ENCODE measurements at regions not wholly inside any gene's neighbourhood (a gene's known extent, or its start where the extent isn't known, plus 50 kb on each side); places are given as distances from the start of the nearest gene placed in this dataset.
"Not testable (repeated sequence)": the region's sequence is repeated elsewhere in the genome, so short reads cannot be mapped to it uniquely, and the experiment has no call there.

DNA sequence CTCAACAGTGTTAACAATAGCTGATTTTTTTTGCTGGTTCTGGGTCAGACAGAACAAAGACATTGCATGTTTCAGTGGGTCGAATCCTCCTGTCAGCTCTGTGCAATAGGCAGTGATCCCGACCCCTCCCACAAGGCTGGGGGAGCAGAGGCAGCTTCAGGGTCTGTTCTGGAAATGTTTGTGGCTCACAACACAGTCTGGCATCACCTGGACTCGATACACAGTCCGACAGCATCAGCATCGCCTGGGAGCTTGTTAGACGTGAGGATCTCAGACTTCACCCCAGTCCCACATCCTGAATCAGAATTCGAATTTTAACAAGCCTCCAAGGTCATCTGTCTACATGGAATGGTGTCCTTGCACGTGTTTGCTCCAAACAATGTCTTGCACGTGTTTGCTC, 384.7 kb downstream of the IRX2 start:
- no peak for DNase-seq (ENCODE audit: low read depth in 2 of 3, low spot score in 2 of 3)

DNA sequence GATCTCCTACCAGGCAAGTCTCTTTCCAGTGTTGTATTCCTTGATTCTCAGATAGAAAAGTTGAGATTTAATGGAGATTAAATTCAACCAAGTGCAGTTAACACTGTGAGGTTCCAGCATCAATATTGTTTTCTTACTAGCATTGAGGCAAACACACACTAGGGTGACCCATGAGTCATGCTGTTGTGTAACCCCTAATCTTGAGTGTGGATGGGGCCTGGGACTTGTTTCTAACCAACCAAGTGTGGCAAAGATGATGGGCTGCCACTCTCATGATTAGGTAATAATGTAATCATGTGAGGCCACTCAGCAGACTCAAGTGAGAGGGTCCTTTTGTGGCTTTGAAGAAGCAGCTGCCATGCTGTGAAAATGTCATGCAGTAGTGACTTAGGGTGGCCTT, 394.2 kb downstream of the IRX2 start:
- DNase-seq (ENCODE audit: low read depth in 2 of 3, low spot score in 2 of 3), result no peak

DNA sequence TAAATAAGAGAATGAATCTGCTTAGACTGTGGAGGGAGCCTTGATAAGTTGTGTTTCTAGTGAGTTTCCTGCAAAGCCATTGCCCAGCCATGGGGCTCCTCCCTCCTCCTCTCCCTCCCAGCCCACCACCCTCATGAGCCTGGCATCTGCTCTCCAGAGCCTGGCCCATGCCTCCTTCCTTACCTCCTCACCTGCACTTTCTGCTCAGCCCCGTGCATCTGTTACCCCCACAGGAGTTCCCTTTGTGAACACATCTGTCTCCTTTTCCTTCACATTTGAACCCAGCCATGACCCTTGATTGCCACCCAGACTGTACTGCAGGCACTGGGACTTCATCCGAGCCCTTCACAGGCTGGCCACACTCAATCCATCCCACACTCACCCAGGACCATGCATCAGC, 395.6 kb downstream of the IRX2 start:
- DNase-seq (ENCODE audit: low read depth in 2 of 3, low spot score in 2 of 3), result no peak

DNA sequence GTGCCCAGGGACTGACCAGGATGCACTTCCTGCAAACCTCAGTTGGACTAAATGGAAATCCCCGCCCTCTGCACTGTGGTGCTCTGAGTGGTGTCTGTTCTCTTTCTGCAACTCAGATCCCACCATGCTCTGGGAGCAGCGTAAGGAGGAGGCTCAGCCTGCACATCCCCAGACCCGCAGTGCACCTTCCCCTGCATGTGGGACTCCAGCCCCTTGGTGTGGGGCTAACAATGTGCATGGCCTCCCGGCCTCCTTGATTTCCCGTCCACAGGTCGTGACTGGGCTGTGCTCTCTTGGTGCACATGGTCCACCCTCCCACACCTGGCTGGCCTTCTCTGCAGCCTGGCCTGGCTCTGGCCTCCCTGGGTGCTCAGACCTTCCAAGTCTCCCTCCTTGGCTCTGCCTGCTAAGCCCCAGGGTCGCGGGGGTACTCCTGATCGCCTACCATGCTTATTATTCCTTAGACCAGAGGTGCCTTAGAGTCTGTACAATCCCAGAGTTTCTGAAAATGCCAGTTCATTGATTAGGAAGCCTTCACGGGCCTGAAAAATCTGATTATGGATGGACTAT, 397.5 kb downstream of the IRX2 start:
- DNase-seq (ENCODE audit: low read depth in 2 of 3, low spot score in 2 of 3), result no peak

DNA sequence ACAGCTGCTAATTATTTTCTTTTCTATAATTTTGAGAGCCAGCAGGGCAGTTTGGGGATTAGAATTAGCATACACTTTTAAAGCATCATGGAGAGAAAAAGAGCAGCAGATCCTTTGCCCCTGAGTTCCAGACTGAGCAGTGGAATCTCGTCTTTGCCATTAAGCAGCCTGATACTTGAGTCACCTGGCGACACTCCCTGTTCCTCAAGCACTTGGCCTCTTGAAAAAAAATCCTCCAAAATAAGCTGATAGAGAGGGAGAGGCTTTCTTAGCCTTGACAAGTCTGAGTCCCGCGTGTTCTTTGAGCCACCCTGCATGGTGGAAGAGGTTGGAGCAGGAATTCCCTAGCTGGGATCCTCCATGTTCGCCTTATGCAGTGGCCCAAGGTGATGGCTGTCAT, 398.3 kb downstream of the IRX2 start:
- no peak for DNase-seq (ENCODE audit: low read depth in 2 of 3, low spot score in 2 of 3)

DNA sequence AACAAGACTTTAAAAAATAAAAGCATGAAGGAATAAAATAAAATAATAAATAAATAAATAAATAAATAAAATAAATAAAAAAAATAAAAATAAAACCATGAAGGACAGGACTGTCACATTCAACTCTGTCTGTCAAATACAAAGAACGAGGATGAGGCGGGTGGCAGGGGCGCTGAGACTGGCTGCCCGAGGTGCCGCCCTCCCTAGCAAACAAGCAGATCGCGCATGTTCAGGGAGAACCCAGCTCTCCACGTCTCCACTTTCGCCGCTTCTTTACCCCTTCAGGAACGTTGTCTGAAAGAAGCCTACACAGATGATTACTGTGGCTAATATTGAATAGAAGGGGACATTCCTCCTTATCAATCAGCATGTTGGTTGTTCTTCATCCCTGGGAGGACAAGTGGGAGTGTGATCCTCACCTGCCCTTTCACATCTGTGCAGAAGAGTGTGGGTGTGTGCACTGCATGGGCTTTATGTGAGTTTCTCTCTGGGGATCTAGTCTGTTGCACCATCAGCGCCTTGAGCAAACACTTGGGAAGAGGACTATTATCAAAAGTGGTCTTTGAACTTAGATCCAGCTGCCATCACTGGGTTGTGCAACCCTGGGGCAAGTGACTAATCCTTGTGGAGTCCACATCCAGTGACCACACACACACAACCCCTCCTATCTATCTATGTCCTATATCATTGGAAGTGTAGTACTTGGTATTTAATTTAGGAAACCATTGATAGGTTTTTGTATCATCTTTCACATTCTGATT, 399.2 kb downstream of the IRX2 start:
- DNase-seq (ENCODE audit: low read depth in 2 of 3, low spot score in 2 of 3), result no peak

DNA sequence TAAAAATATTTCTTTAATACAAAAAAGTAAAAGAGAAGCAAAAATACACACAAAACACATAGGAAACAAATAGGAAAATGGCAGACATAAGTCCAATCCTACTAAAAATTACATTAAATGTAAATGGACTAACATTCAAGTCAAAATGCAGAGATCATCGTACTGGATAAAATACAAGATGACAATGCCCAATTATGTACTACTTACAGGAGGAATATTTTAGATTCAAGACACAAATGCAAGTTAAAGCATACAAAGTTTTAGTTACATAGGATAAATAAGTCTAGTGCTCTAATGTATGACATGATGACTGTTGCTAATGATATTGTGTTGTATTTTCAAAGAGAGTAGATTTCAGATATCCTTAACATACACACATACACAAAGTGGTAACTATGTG, 401.7 kb downstream of the IRX2 start:
- DNase-seq (ENCODE audit: low read depth in 2 of 3, low spot score in 2 of 3), result not testable (repeated sequence)

DNA sequence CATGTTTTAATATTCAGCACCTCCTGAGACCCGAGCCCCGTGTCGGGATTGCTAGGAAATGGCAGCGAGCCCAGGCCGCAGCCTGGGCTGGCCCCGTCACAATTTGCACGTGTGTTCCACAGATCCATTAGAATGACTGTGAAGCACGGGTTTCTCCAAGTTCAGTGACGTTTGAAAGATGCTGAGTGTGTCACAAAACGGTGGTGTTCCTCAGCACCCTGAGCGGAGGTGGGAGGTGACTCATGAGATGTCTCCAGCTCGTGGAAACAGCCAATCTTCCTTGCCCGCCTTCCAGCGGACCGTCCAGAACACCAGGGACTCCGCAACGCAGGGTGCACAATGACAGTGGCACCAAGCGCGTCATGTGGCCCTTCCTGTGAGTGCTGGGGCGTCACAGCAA, 412.8 kb downstream of the IRX2 start:
- no peak for DNase-seq (ENCODE audit: low read depth in 2 of 3, low spot score in 2 of 3)

DNA sequence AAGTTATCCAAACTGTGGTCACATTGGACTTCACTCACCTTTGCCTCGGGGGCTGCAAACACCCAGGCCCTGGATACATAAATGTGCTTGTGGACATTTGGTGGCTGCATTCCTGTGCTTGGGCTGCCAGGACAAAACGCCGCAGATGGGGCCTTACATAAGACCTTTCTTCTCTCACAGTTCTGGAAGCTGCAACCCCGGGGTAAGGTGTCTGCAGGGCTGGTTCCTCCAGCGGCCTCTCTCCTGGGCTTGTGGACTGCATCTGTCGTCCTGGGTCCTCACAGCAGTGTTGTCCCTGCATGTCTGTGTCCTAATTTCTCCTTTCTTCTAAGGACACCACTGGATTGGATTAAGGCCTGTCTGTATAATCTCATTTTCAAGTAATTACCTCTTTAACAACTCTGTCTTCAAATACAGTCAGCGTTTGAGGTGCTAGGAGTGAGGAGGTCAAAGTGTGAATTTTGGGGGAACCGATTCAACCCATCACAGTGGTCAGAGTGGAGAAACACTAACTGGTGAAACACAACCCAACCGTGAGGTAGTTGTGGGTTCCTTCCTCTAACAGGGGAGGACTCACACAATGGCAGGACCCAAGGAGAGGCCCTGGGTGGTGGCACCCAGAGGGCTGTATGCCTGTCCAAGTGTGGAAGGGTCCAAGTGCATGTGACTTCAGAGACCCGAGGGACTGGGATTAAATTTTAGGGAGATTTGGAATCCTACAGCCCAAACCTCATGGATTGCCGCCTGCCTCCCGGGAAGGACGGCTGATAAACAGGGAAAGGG, 415.6 kb downstream of the IRX2 start:
- no peak for DNase-seq (ENCODE audit: low read depth in 2 of 3, low spot score in 2 of 3)

DNA sequence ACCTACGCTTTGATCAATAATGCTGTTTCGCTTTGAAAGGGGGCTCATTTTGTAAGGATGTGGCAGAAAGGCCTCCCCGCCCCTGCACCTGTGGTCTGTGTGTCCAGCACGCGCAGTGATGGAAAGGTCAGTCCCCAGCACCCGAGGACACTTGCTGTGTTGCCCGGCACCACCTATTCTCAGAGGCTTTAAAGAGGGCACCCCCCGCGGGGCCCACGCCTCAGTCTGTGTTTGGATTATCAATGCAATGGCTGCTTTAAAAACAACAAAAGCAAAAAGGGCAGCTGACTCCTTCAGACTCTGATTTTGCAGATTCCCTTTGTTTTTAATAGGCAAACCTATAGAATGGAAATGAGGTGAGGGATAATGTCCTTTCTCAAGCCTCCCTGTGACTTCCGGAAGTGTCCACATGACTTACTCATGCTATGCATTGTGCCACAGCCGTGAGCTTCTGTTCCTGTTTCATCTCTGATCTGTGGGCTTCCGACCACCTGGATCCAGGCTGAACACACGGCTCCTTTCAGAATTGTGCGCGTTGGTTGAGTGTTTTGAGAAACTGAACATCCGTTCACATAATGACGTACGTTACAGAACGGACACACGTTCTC, 416.2 kb downstream of the IRX2 start:
- DNase-seq (ENCODE audit: low read depth in 2 of 3, low spot score in 2 of 3), result no peak

DNA sequence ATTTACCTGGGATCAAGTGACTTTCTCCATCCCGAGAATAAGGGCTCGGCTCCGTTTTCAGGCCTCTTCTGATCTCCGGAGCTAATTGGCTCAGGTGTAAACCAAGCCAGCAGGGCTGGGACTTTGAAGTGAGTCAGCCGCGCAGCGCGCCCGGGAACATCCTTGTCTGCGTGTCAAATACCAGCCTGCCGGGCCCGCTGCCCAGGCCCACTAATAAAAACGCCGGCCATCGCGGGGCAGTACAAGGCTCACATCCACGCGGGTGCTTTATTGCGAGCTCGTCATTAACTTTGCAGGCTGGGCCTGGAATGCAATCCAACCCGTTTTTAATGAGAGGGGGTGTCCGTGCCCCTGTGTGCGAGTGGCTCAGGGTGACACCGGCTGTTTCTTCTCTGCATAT, 416.8 kb downstream of the IRX2 start:
- no peak for DNase-seq (ENCODE audit: low read depth in 2 of 3, low spot score in 2 of 3)

DNA sequence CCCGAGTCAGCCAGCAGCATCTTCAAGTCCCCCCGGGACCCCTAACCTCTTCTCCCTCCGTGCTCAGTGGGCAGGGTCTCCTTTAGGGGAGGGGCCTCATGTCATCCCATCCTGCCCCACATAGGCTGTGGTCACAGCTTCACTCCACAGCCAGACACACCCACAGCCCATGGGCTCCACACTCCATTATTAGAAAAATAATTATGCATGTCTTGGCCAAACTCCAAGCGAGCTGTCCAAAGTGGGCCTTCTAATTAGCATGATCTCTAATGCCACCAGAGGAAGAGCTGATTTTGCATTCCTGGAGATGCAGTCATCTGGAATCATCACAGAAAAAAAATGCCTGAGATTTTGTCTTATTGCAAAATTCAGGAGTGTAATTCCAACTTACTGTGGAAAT, 418.2 kb downstream of the IRX2 start:
- no peak for DNase-seq (ENCODE audit: low read depth in 2 of 3, low spot score in 2 of 3)

DNA sequence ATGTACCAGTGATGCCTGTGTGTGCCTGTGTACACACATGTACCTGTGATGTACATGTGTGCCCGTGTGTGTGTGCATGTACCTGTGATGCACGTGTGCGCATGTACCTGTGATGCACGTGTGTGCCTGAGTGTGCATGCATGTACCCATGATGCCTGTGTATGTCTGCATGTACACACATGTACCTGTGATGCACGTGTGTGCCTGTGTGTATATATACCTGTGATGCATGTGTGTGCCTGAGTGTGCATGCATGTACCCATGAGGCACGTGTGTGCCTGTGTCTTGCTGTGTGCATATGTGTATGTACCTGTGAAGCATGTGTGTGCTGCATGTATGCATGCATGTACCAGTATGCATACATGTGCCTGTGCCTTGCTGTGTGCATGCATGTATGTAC, 419.0 kb downstream of the IRX2 start:
- DNase-seq (ENCODE audit: low read depth in 2 of 3, low spot score in 2 of 3), result no peak

DNA sequence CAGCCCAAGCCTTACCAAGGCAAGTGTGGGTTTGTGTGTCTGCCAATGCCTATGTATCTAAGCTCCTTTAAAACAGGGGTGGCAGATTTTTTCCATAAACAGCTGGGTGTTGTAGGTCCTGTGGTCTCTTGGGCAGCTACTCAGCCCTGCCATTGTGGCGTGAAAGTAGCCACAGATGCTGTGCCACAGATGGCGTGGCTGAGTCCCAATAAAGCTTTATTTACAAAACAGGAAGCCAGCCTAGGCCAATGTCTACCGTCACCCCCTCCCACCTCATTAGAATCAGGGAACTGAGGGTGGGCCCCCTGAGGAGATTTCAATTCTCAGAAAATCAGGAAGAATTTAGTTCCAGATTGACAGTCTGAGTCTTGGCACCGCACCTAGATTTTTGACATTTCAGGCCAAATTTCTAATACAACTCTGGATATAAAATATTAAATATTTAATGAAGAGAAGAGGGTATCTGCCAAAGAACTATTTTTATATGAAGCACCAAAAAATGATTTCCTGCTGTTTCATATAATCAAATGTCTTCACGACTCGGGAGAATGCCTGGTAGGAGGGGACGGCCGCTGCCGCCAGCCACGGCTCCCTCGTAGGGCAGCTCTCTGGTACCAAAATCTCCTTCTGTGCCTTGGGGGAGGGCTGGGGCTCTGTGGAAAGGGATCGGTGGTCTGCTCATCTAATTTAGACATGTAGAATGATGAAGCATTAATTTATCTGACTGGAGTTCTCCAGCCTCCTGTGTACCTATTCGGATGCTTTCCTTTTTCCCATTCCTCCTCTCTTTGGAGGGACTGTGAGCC, 420.9 kb downstream of the IRX2 start:
- no peak for DNase-seq (ENCODE audit: low read depth in 2 of 3, low spot score in 2 of 3)

DNA sequence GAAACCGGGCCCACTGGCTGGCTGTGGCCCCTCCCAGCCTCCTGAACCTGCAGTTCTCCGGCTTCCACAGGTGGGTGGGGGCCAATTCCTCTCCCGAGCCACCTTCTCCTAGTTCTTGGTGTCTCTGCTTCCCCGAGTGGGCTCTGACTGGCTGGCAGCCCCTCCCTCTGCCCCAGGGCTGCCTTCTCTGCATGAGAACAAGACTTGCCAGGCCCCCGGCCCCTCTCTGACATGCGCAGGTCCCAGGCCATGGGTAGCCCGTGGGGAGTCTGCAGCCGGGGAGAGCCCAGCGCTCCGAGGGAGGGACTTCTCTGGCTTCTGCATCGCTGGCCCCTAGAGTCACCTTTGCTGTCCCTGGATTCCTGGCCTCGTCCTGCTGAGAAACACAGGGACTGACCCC, 421.7 kb downstream of the IRX2 start:
- no peak for DNase-seq (ENCODE audit: low read depth in 2 of 3, low spot score in 2 of 3)

DNA sequence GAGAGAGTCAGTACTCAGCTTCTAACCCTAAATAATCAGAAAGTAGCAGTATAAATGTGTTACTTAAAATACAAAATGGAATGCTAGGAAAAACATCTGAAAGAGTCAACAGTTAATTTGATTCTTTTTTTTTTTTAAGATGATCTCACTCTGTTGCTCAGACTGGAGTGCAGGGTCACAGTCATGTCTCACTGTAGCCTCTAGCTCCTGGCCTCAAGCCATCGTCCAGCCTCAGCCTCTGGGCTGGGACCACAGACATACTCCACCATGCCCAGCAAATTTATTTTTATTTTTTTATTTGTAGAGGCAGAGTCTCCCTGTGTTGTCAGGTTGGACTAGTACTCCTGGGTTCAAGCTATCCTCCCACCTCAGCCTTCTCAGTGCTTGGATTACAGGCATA, 424.9 kb downstream of the IRX2 start:
- no peak for DNase-seq (ENCODE audit: low read depth in 2 of 3, low spot score in 2 of 3)

DNA sequence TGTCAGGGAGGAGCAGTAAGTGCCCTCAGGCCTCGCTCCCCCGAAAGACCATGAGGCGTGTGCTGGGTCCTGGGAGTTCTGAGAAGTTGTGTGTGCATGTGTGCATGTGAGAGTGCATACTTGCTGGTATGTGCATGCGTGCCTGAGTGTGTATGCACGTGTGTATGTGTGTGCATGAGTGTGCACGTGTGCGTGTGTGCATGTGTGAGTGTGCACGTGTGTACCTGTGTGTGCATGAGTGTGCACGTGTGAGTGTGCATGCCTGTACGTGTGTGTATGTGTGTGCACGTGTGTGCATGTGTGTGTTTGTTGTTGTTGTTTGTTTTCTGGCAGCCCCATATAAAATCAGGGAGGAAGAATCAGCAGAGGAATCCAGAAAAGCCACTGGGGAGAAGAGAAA, 426.7 kb downstream of the IRX2 start:
- no peak for DNase-seq (ENCODE audit: low read depth in 2 of 3, low spot score in 2 of 3)

DNA sequence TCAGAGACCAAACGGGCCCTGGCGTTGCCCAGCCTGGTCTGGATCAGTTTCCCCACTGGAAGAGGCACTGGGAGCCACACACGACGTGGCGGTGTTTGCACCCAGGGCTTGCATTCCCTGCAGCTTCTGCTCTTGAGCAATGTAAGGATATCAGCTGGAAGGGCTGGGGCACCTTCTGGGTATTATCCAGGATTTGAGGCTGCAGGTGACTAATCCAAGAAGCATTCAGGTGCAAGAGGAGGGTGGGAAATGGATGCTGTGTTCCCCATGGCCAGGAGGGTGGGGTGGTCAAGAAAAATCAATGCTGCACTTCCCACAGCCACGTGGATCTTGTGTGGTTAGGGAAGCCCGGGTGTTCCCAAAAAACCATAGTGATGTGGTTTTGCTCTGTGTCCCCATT, 430.9 kb downstream of the IRX2 start:
- DNase-seq (ENCODE audit: low read depth in 2 of 3, low spot score in 2 of 3), result no peak

DNA sequence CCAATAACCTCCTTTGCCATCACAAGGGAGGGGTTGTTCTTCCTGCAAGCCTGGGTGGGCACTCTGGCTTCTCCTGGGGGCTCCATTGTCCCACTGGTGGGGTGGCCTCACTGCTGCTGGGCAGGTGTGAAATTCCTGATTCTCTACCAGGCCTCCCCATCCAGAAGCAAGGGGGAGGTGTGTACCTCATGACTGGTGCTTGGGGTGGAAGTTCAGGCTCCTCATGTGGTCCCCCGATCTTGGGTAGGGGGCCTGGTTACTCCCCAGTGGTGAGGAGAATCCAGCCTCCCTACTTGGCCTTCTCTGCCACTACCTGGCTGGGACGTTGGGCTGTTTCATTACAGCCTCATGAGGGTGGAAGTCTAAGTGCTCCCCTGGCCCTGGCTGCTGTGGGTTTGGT, 433.9 kb downstream of the IRX2 start:
- DNase-seq (ENCODE audit: low read depth in 2 of 3, low spot score in 2 of 3), result no peak

DNA sequence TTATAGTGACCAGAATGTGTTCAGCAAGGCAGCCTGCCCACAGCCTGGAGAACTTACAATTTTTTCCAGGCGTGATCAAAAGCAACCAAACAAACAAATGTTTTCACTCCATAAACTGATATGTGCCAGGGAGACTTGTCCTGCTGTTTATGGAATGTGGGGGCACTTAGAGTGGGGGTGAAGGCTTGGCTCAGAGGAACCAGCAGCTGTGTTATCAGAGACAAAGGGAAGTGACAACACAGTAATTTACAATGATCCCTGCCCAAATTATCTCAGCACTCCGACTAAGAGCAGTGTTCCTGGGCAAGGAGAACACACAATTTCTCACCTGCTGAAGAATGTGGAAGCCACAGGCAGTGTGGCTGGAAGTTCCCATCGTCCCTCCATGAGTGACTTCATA, 429.1 kb upstream of the IRX4 start:
- no peak for DNase-seq (ENCODE audit: low read depth in 2 of 3, low spot score in 2 of 3)

DNA sequence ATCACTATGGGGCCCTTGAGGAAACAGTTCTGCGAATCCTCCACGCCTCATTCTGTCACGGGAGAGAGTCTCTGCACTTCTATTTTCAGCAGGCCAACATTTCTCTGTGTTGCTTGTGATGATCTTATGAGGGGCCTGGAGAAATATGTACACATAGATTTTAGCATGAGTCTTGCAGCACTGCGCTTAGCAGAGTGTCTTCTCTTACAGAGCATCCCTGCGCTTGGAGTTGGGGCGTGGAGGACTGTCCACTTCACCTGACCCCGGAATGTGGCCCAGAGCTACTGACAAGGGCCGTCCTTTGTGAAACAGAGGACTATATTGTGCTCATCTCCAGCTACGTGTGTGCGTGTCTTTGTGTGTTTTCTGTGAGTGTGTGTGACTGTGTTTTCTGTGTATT, 428.2 kb upstream of the IRX4 start:
- no peak for DNase-seq (ENCODE audit: low read depth in 2 of 3, low spot score in 2 of 3)
